ENCODE measurements at regions not wholly inside any gene's neighbourhood (a gene's known extent, or its start where the extent isn't known, plus 50 kb on each side); places are given as distances from the start of the nearest gene placed in this dataset.
"Not testable (repeated sequence)": the region's sequence is repeated elsewhere in the genome, so short reads cannot be mapped to it uniquely, and the experiment has no call there.

GRCh38 chr9:63344408-63344807 is 1940.6 kb downstream of the FOXD4L5 start:
- not testable (repeated sequence) for H3K27ac Mint-ChIP-seq; DNase-seq; H3K27ac ChIP-seq (ENCODE audit: insufficient read depth, low read length, poor library complexity, severe bottlenecking); H3K36me3 Mint-ChIP-seq; H3K9me3 ChIP-seq (ENCODE audit: control insufficient read depth in 2 of 2, low read length in 2 of 2); H3K27me3 Mint-ChIP-seq; H3K9me3 Mint-ChIP-seq; H3K4me3 Mint-ChIP-seq; H3K36me3 ChIP-seq (ENCODE audit: control insufficient read depth, insufficient read depth, low read length); H3K27me3 ChIP-seq (ENCODE audit: control insufficient read depth, insufficient read depth, low read length); ATAC-seq (ENCODE audit: low read depth in 2 of 2); H3K4me3 ChIP-seq (ENCODE audit: low read depth, low read length); H3K4me1 ChIP-seq (ENCODE audit: control insufficient read depth, insufficient read depth, low read length, poor library complexity, severe bottlenecking)
- peaks cover 0 to 11% (median 4%) of the 10 kb centered on the region in 4 donors for H3K4me1 Mint-ChIP-seq

GRCh38 chr9:63342528-63342927 is 1942.5 kb downstream of the FOXD4L5 start:
- H3K27ac ChIP-seq (ENCODE audit: insufficient read depth, low read length, poor library complexity, severe bottlenecking); H3K9me3 ChIP-seq (ENCODE audit: control insufficient read depth in 2 of 2, low read length in 2 of 2); H3K27me3 ChIP-seq (ENCODE audit: control insufficient read depth, insufficient read depth, low read length); H3K4me3 Mint-ChIP-seq; H3K4me3 ChIP-seq (ENCODE audit: low read depth, low read length); H3K9me3 Mint-ChIP-seq; H3K36me3 Mint-ChIP-seq; H3K4me1 ChIP-seq (ENCODE audit: control insufficient read depth, insufficient read depth, low read length, poor library complexity, severe bottlenecking); ATAC-seq (ENCODE audit: low read depth in 2 of 2); H3K36me3 ChIP-seq (ENCODE audit: control insufficient read depth, insufficient read depth, low read length); H3K27ac Mint-ChIP-seq; H3K27me3 Mint-ChIP-seq: not testable (repeated sequence)
- H3K4me1 Mint-ChIP-seq: peaks cover 0 to 16% (median 10%) of the 10 kb centered on the region in 4 donors
- peak in 1 of 3 donors; percentile 38 for DNase-seq

GRCh38 chr9:63337899-63338604 is 1947.0 kb downstream of the FOXD4L5 start:
- Mint-ChIP-seq H3K27ac (peak overlapping the region; percentile 48 to 61 (median 56)), H3K4me3 (peak overlapping the region in 1 of 4 donors; percentile 71)
- not testable (repeated sequence) for H3K4me1 Mint-ChIP-seq; H3K27me3 Mint-ChIP-seq; H3K9me3 Mint-ChIP-seq; H3K36me3 ChIP-seq (ENCODE audit: control insufficient read depth, insufficient read depth, low read length); H3K27me3 ChIP-seq (ENCODE audit: control insufficient read depth, insufficient read depth, low read length); H3K9me3 ChIP-seq (ENCODE audit: control insufficient read depth in 2 of 2, low read length in 2 of 2); H3K4me1 ChIP-seq (ENCODE audit: control insufficient read depth, insufficient read depth, low read length, poor library complexity, severe bottlenecking); H3K36me3 Mint-ChIP-seq; H3K27ac ChIP-seq (ENCODE audit: insufficient read depth, low read length, poor library complexity, severe bottlenecking); ATAC-seq (ENCODE audit: low read depth in 2 of 2)
- peak overlapping the region; percentile 35 for H3K4me3 ChIP-seq (ENCODE audit: low read depth, low read length)
- DNase-seq: peak in 2 of 3 donors; percentile 4 to 36

GRCh38 chr9:63335286-63335685 is 1949.7 kb downstream of the FOXD4L5 start:
- not testable (repeated sequence) for H3K9me3 ChIP-seq (ENCODE audit: control insufficient read depth in 2 of 2, low read length in 2 of 2); H3K27ac ChIP-seq (ENCODE audit: insufficient read depth, low read length, poor library complexity, severe bottlenecking); H3K27me3 ChIP-seq (ENCODE audit: control insufficient read depth, insufficient read depth, low read length); H3K4me1 ChIP-seq (ENCODE audit: control insufficient read depth, insufficient read depth, low read length, poor library complexity, severe bottlenecking); H3K4me3 Mint-ChIP-seq; ATAC-seq (ENCODE audit: low read depth in 2 of 2); H3K4me3 ChIP-seq (ENCODE audit: low read depth, low read length); H3K9me3 Mint-ChIP-seq; H3K27ac Mint-ChIP-seq; H3K36me3 Mint-ChIP-seq; H3K4me1 Mint-ChIP-seq; H3K27me3 Mint-ChIP-seq; H3K36me3 ChIP-seq (ENCODE audit: control insufficient read depth, insufficient read depth, low read length)
- peak in 1 of 3 donors; percentile 13 for DNase-seq

GRCh38 chr9:63334187-63334586 is 1950.8 kb downstream of the FOXD4L5 start:
- H3K27ac Mint-ChIP-seq; H3K9me3 ChIP-seq (ENCODE audit: control insufficient read depth in 2 of 2, low read length in 2 of 2); H3K9me3 Mint-ChIP-seq; H3K36me3 ChIP-seq (ENCODE audit: control insufficient read depth, insufficient read depth, low read length); H3K27me3 ChIP-seq (ENCODE audit: control insufficient read depth, insufficient read depth, low read length); H3K4me3 Mint-ChIP-seq; H3K4me3 ChIP-seq (ENCODE audit: low read depth, low read length); DNase-seq; H3K36me3 Mint-ChIP-seq; H3K27me3 Mint-ChIP-seq; ATAC-seq (ENCODE audit: low read depth in 2 of 2); H3K4me1 Mint-ChIP-seq; H3K27ac ChIP-seq (ENCODE audit: insufficient read depth, low read length, poor library complexity, severe bottlenecking); H3K4me1 ChIP-seq (ENCODE audit: control insufficient read depth, insufficient read depth, low read length, poor library complexity, severe bottlenecking): not testable (repeated sequence)

- H3K27ac Mint-ChIP-seq; H3K4me1 ChIP-seq (ENCODE audit: control insufficient read depth, insufficient read depth, low read length, poor library complexity, severe bottlenecking); DNase-seq; ATAC-seq (ENCODE audit: low read depth in 2 of 2); H3K27me3 Mint-ChIP-seq; H3K4me3 Mint-ChIP-seq; H3K9me3 Mint-ChIP-seq; H3K36me3 Mint-ChIP-seq; H3K36me3 ChIP-seq (ENCODE audit: control insufficient read depth, insufficient read depth, low read length); H3K9me3 ChIP-seq (ENCODE audit: control insufficient read depth in 2 of 2, low read length in 2 of 2); H3K27ac ChIP-seq (ENCODE audit: insufficient read depth, low read length, poor library complexity, severe bottlenecking); H3K4me3 ChIP-seq (ENCODE audit: low read depth, low read length); H3K4me1 Mint-ChIP-seq; H3K27me3 ChIP-seq (ENCODE audit: control insufficient read depth, insufficient read depth, low read length): not testable (repeated sequence)
Measured at GRCh38 chr9:63333083-63333482, 1951.9 kb downstream of the FOXD4L5 start.

GRCh38 chr9:63328313-63328712 is 1956.7 kb downstream of the FOXD4L5 start:
- not testable (repeated sequence) for DNase-seq; ATAC-seq (ENCODE audit: low read depth in 2 of 2); H3K4me3 Mint-ChIP-seq; H3K36me3 ChIP-seq (ENCODE audit: control insufficient read depth, insufficient read depth, low read length); H3K27me3 ChIP-seq (ENCODE audit: control insufficient read depth, insufficient read depth, low read length); H3K27ac ChIP-seq (ENCODE audit: insufficient read depth, low read length, poor library complexity, severe bottlenecking); H3K27ac Mint-ChIP-seq; H3K27me3 Mint-ChIP-seq; H3K9me3 ChIP-seq (ENCODE audit: control insufficient read depth in 2 of 2, low read length in 2 of 2); H3K9me3 Mint-ChIP-seq; H3K4me3 ChIP-seq (ENCODE audit: low read depth, low read length); H3K4me1 ChIP-seq (ENCODE audit: control insufficient read depth, insufficient read depth, low read length, poor library complexity, severe bottlenecking); H3K4me1 Mint-ChIP-seq; H3K36me3 Mint-ChIP-seq

- H3K27me3 Mint-ChIP-seq; H3K4me1 Mint-ChIP-seq; H3K4me3 Mint-ChIP-seq; H3K27me3 ChIP-seq (ENCODE audit: control insufficient read depth, insufficient read depth, low read length); H3K4me3 ChIP-seq (ENCODE audit: low read depth, low read length); ATAC-seq (ENCODE audit: low read depth in 2 of 2); H3K9me3 ChIP-seq (ENCODE audit: control insufficient read depth in 2 of 2, low read length in 2 of 2); DNase-seq; H3K27ac Mint-ChIP-seq; H3K9me3 Mint-ChIP-seq; H3K4me1 ChIP-seq (ENCODE audit: control insufficient read depth, insufficient read depth, low read length, poor library complexity, severe bottlenecking); H3K27ac ChIP-seq (ENCODE audit: insufficient read depth, low read length, poor library complexity, severe bottlenecking); H3K36me3 ChIP-seq (ENCODE audit: control insufficient read depth, insufficient read depth, low read length); H3K36me3 Mint-ChIP-seq: not testable (repeated sequence)
Measured at GRCh38 chr9:63327211-63327610, 1957.8 kb downstream of the FOXD4L5 start.
